HG02588 (cell line): ENCODE measurements at regions not wholly inside any gene's neighbourhood (a gene's known extent, or its start where the extent isn't known, plus 50 kb on each side); places are given as distances from the start of the nearest gene placed in this dataset.

Experiments used
- ATAC-seq: cut with Tn5 transposase; IDR thresholded peaks from one replicate; pipeline ENCODE4 v1.9.1; 2021; ENCODE audit warnings: mild to moderate bottlenecking, moderate library complexity; ENCODE audit not compliant: unreplicated experiment

DNA sequence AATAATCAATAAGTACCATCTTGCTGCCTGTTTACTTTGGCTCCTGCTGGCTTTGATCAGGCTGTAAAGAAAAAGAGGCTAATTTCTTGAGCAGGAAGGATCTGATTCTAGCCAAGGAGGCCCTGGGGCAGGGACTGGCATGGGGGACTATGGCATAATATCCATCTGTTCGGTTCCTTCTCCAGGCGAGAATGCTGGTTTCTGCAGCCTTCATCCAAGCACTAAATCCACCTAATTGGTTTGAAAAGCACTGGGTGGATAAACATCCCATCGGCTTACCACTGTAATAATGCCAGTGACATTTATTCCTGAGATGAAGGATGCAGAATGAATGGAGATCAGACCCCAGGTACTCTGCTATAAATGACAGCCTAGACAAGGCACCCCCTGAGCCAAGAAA lies 180.0 kb upstream of the ASIC2 start:
- ATAC-seq = no peak

DNA sequence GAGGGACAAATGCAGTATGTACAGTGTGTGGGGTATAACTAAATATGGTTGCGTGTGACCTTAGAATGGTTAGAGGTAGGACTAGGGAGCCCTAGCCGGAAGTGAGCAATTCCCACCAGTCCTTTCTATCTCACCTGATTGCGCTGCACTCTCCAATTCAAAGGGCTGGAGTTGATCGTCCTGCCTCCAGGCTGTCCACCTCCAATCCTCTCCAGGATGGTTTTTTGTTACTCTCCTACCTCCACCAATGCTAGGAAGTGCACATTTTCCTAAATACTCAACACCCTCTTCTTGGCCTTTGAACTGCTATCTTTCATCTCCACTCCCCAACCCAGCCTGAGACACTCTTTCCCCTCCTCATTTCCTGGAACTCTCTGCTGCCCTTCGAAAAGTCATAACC lies 181.7 kb upstream of the ASIC2 start:
- ATAC-seq = no peak

DNA sequence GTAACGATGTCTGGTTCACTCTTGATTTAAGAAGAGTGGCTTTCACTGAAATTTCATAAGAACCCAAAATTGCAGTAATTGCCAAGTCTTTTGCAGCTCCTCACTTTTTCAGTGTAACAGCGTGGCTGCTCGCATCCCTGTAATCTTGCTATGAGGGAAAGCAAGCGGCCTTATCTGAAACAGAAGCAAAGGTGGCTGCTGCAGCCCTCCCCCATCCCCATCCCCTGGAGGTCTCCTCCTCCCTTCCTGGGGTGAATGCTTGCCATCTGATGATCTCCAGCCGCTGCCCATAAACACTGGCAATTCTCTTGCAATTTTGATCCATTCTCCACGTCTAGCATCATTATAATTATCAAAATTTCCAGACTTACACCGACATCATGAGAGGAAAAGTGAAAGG lies 182.5 kb upstream of the ASIC2 start:
- ATAC-seq = no peak

DNA sequence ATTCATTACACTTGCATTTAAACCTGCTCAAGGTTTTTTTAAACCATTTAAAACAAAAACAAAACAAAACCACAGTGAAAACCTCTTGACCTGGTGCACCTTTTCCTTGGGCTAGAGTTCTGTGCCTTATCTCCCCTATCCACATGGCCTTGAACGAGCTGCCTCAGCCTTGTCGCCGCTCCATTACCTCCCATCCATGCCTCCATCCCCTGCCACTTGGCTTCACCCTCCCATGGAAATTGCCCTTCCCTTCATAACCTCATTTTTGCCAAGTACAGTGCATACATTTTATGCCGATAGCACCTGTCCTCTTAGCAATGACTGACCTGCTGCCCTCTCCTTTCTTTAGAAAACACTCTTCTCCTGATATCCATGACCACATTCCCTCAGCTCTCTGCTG lies 188.6 kb upstream of the ASIC2 start:
- no peak for ATAC-seq

DNA sequence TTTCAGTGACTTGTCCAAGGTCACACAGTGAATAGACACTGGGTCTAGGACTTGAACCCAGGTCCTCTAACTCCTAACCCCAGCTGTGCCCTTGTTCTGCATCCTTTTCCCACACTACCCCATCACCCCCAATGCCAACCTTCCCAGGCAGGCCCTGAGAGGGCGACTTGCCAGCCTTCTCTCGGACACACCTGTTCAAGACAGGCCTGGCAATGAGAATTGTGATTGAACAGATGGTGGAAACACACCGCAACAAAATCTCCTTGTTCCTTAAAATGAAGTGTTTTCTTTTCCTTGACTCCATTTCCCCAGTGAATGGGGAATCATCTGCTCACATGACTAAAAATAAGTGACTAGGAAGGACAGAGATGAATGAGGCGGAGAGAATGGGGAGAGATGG lies 189.5 kb upstream of the ASIC2 start:
- ATAC-seq = no peak

DNA sequence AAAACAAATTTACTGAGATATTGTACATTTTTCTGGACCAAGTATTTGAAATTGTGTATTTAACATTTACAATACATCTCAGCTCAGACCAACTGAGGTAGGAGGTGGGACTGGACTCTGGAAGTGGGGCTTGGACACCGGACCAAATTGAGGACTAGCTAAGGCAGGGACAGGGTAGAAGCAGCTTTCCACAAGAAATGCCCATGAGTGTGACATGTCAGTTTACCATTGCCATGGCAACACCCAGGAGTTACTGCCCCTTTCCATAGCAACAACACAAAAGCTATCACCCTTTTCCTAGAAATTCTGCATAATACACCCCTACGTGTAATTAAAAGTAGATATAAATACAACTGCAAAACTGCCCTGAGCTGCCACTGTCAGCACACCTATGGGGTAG lies 191.5 kb upstream of the ASIC2 start:
- ATAC-seq = no peak

DNA sequence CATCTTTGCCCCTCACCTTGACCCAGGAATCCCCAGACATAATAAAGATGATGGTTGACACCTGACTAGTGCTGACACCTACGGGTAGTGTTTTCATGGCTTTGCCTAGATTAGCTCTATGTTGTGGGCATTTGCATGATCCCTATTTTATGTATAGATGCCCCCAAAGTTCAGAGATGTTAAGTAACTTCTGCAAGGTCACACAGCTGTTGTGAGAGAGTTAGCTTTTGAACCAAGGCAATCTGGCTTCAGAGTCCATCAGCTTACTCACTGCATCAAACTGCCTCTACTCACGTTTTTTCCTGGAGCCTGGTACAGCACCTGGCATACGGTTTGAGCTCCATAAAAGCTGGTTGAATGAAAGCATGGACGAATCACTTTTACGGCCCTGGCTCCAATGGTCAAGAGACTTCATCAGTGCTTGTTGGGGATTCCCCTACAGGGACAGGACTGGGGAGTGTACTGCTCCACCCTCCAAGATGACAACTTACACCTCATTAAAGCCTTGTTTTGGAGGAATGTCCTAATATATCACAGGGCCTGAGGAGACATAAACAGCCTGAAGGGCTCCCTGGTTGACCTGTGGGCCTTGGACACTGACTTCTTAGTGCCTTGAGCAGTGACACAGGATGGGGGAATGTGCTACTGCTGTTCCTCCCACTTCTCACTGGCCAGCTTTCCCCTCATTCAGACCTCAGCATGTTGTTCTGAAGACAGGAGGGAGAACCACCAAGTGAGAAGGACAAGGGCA lies 193.2 kb upstream of the ASIC2 start:
- ATAC-seq = no peak

DNA sequence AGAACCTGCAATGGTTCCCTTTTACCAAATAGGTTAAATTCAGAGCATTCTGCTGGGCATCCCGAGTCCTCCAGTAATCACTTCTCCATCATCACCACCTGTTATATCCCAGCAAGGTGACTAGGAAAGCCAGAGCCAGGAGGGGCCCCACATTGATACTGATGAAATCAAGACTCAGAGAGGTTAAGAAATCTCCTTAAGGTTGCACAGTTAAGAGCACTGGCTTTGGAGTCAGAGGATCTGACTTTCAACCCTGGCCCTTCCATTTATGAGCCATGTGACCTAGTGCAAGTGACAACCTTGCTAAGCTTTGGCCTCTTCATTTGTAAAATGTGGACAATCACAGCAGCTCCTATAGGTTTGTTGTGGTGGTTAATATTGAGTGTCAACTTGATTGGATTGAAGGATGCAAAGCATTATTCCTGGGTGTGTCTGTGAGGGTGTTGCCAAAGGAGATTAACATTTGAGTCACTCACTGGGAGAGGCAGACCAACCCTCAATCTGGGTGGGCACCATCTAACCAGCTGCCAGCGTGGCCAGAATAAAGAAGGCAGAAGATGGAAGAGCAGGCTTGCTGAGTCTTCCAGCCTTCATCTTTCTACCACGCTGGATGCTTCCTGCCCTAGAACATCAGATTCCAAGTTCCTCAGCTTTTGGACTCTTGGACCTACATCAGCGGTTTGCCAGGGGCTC lies 194.2 kb upstream of the ASIC2 start:
- ATAC-seq = no peak

DNA sequence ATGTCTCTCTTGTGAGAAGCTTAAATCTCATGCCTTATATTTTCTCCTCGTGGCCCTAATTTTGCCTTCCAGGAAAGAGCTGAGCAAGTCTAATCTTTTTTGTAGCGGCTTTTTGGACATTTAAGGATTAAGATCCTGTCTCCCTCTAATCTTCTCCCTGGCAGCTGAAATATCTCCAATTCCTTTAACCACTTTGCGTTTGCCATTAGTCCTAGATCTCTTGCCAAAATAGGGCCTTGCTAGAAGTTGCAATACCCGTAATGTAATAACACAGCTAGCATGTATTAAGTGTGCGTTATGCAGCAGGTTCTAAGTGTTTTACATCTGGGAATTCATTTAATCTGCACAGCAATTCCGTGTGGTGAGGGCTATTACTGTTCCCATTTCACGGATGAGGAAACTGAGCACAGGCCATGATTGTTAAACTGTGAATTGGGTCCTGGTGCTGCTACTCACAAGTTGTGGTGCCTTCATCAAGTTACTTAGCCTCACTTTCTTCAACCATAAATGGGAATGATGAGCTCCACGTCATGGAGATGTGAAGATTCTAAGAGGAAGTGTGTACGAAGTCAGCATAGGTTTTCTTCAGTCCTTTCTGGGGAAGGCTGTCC lies 198.9 kb upstream of the ASIC2 start:
- ATAC-seq = no peak

DNA sequence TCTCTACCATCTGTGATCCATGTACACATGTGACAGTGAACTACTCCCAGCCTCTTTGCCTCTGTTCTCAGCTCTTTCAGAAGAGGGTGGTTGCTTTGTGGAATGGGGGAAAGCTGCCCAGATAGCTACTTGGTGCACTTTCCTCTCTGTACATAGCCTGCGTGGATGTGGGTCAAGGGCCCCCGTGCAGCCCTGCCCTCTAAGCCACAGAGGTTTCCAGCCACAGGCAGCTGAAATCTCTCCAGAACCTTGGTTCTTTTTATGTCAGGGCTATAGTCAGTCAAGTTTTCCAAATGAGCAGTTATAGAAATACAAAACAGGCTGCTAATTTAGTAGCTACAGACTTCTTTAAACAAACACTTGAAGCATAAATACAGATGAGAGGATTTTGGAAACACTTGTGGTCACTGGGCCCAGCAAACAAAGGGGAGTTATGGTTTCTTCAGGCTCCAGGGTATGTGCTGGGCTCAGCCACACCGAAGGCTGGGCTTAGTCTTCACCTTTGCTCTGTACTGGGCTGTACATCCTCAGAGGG lies 199.7 kb upstream of the ASIC2 start:
- ATAC-seq = no peak

DNA sequence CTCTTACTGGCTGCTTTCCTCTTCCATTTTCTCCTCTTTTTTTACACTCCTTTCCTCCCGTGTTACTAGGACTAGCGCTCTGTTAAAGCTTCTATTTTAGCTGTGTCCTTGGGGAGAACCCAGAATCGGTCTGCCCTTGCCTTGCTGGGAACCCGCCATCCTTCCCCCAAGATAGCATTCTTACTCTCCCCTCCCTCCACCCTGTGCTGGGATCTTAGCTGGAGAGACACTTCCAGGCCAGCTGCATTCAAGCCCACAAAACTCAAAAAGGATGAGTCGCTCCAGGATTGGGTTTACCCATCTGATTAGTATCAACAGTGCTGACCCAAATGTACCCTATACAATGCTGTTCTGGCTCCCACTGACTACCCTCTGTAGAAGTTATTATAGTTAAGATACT lies 200.5 kb upstream of the ASIC2 start:
- ATAC-seq = no peak

DNA sequence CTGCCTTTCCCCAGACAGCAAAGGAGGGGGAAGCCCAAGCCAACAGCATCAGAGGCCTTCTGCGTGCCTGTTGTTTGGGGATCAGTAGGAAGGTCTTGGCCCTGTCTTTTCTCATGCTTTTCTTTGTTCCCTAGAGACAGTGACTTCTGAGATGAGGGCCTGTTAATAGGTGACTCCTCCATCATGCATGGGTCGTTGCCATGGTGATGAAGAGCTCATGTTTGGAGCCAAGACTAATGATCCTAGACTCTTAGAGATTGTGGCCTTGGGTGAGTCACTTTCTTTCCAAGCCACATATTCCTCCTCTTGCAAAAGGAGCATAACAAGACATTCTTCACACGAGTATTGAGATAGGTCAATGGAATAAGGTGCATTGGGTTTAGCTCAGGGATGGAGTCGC lies 201.1 kb upstream of the ASIC2 start:
- ATAC-seq = no peak

DNA sequence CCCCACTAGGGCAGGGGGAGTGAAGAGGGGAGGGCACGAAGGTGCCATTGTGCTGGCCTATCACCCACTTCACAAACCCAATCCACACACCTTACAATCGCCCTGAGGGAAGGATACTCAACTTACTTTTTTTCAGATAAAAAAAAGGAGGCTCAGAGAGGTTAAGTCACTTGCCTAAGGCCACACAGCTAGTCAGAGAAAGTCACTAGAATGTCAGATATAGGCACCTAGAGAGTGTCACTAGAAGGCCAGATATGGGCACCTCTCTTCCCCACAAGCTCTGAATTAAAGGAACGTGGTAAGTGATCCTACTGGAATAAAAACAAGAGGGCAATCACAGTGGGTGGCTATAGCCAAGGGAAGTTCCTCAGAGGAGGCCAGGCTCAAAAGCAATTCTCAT lies 204.5 kb upstream of the ASIC2 start:
- ATAC-seq = no peak

DNA sequence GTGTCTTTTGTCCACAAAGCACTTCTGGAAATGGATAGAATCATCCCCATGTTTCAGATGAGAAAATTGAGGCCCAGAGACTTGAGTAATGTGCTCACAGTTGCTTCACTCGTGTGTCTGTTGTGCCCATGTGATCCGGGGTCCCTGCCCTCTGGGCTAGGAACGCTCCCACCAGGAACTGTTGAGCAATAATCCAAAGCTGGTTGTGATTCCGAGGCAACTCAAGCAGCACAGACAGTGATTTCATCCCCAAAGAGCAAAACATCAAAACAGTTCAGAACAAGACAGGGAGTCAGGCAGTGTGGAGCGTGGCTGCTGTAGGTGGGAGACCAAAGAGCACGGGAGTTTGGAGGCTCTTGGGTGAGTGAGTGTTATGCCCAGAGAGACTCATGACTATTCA lies 205.0 kb upstream of the ASIC2 start:
- ATAC-seq = no peak

DNA sequence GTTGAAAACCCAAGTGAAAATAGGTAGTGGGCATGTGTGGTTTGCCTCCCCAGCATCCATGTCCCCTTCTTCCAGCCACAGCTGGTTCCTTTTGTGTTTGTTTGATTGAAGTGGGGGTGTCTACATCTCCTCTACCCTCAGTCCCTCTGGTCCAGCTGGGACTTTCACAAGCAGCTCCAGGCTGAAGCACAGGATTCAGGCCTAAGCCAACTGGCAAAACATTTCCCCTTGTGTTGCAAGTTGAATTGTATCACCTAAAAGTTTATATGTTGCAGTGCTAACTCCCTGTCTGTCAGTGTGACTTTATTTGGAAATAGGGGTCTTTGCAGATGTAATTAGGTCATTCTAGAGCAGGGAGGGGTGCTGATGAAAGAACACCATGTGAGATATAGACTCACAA lies 205.9 kb upstream of the ASIC2 start:
- no peak for ATAC-seq

DNA sequence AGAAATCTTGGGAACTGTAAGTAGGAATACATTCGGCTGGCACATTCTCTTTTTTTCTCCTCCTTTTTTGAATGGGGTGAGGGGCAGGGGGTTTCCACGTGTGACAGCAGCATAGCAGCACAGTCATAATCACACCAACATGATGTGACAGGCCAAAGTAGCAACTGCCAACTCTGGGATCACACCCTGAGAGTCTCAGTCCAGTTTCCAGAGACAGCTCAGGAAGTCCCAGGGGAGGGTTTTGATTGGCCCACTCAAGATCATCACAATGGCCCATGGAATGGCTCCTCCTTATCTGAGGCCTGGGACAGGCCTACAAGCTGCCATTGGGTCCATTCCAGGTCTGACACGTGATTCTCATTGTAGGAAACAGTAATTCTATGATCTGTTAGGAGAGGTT lies 207.1 kb upstream of the ASIC2 start:
- ATAC-seq = no peak

DNA sequence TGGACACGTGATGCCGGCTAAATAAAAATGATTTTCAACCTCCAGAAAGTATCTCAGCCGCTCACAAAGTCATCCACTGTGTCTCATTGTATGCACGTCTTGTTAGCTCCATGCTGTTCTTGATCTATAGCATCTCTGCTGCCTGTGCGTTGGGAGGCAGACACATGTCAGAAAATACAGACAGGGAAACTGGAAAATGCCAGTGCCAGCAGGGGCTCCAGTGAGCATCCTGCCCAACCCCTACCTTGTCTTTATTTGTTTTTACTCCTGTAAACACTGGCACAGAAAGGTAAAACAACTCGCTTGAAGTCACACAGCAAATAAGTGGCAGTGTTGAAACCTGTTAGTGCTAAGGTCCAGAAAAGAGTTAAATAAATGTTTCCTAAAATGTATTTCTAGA lies 208.1 kb upstream of the ASIC2 start:
- no peak for ATAC-seq

DNA sequence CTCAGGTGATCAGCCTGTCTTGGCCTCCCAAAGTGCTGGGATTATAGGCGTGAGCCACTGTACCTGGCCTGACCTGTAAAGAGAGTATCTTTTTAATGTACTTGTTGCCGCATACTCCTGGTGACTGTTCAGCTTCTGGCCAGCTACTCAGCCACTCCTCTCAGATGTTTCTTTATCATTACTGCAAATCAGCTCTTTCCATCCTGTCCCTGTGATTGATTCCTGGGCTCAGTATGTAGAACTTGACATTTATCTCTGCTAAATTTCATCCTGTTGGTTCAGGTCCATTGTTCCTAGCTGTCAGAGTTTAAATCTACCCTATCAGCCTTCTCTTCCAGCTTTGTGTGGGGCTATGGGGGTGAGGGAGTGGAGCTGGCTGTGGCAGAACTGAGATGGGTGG lies 211.5 kb upstream of the ASIC2 start:
- ATAC-seq = no peak

DNA sequence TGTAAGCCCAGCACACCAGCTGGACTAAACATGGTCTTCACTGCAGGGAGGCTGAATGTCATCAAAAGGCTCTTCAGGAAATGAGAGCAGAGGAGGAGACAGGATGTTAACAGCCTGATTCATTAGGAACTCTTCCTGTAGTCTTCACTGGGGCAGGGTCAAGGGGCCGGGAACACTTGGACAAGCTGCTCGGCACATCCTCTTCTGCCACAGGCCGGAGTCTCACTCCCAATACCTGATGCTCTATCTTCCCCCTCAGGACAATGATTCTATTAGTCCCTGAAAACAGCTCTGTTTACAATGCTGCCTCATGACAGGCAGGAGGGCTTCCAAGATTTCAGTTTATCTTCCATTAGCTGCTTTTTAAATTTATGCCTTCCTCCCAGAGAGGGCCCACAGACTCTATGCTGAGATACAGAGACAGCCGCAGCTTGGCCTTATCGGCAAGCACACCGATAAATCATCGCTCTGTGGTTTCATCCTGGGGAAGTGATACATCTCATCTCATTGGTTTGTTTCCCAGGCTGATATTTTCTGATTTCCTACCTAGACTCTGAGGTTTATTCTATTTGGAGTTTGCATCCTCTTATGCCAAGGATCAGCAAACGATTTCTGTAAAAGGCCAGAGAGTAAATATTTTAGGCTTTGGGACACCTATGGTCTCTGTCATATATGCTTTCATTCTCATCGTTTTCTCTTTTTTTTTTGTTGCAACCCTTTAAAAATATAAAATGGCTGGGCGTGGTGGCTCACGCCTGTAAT lies 214.0 kb upstream of the ASIC2 start:
- no peak for ATAC-seq

DNA sequence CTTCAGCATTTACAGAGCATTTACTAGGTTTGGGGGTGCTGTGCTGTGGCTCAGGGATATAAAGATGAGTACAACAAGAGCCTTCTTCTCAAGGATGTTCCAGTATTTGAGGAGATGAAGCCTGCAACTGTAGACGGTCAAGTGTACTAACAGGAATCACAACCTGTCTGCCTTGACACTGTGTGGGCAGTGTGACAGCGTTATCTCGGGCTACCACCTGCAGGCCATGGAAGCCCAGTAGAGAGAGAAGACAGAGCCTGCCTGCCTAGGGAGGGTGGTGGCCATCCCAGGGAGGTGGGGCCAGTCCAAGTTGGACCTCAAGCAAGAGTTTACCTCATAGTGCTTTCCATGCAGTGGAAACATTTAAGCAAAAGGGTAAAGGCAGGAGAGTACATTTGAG lies 215.1 kb upstream of the ASIC2 start:
- no peak for ATAC-seq

DNA sequence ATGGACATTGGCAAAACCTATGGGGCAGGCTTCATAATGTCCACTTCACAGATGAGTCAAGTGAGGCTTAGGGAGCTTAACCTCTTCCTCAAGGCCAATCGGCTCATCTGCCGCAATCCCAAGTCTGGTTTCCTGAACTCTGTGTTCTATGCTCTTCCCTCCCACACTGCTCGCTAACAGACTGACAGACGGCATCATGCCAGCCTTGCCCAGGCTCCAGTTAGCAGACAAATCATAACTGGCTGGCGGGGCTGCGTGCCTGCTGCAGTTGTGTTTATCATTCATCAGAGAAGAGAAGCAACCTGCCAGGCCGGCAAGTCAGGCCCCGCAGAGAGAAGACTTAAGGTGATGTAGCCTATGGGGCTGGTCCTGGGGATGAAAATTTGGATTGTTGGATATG lies 216.2 kb upstream of the ASIC2 start:
- no peak for ATAC-seq
